Effector memory CD4-positive, alpha-beta T cell (primary cell): ENCODE measurements at regions not wholly inside any gene's neighbourhood (a gene's known extent, or its start where the extent isn't known, plus 50 kb on each side); places are given as distances from the start of the nearest gene placed in this dataset.

Experiments used
- DNase-seq, 3 donors: peaks; one replicate each; pipeline ENCODE4 v3.0.0-alpha.2; 2020
- H3K27ac ChIP-seq: 2 replicates; pipeline ENCODE4 v1.7.0; 2013; ENCODE audit warnings: mild to moderate bottlenecking, low read length, moderate library complexity; ENCODE audit not compliant: insufficient read depth, poor library complexity, severe bottlenecking
- H3K27me3 ChIP-seq: replicated peaks from 2 replicates; pipeline ENCODE4 v1.7.0; 2013; ENCODE audit warnings: mild to moderate bottlenecking, low read length; ENCODE audit not compliant: insufficient read depth, control insufficient read depth, poor library complexity, severe bottlenecking
- H3K36me3 ChIP-seq: 2 replicates; pipeline ENCODE4 v1.7.0; 2013; ENCODE audit warnings: mild to moderate bottlenecking, low read length, moderate library complexity; ENCODE audit not compliant: control insufficient read depth, insufficient read depth
- H3K4me1 ChIP-seq: 2 replicates; pipeline ENCODE4 v1.7.0; 2013; ENCODE audit warnings: low read length, mild to moderate bottlenecking; ENCODE audit not compliant: control insufficient read depth, insufficient read depth, poor library complexity, severe bottlenecking
- H3K4me3 ChIP-seq: 2 replicates; pipeline ENCODE4 v1.7.0; 2013; ENCODE audit warnings: low read length, low read depth, mild to moderate bottlenecking; ENCODE audit not compliant: insufficient read depth, poor library complexity, severe bottlenecking
- H3K9me3 ChIP-seq: 2 replicates; pipeline ENCODE4 v1.7.0; 2013; ENCODE audit warnings: mild to moderate bottlenecking, low read length, moderate library complexity; ENCODE audit not compliant: control insufficient read depth

DNA sequence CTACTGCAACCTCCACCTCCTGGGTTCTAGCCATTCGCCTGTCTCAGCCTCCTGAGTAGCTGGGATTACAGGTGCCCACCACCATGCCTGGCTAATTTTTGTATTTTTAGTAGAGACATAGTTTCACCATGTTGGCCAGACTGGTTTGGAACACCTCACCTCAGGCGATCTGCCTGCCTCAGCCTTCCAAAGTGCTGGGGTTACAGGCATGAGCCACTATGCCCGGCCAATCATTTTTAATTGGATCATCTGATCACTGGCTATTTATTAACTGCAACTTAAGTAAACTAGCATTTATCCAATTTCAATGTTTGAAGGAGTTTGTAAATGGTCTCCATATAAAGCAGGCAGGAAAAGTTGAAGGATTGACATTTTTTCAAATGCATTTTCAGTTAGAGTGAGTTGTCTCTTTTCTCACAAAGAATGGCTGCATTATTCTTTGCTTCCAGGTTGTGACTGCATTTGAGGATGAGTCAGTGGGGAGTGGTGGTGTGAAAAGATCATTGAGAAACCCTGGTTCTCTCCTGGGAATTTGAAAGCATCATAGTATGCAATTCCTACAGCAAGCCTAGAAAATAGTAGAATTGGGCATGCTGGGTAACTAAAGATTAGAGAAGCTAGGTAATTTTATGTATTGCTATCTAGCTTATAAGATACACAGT, 431.1 kb upstream of the ZEB2 start:
- DNase-seq, result no peak
- H3K9me3 ChIP-seq, result no peaks in the 10 kb centered on the region
- H3K36me3 ChIP-seq, result no peaks in the 10 kb centered on the region
- no peak overlapping the region for H3K27ac ChIP-seq
- no peak overlapping the region for H3K4me3 ChIP-seq
- H3K4me1 ChIP-seq, result no peaks in the 10 kb centered on the region
- no peaks in the 10 kb centered on the region for H3K27me3 ChIP-seq

DNA sequence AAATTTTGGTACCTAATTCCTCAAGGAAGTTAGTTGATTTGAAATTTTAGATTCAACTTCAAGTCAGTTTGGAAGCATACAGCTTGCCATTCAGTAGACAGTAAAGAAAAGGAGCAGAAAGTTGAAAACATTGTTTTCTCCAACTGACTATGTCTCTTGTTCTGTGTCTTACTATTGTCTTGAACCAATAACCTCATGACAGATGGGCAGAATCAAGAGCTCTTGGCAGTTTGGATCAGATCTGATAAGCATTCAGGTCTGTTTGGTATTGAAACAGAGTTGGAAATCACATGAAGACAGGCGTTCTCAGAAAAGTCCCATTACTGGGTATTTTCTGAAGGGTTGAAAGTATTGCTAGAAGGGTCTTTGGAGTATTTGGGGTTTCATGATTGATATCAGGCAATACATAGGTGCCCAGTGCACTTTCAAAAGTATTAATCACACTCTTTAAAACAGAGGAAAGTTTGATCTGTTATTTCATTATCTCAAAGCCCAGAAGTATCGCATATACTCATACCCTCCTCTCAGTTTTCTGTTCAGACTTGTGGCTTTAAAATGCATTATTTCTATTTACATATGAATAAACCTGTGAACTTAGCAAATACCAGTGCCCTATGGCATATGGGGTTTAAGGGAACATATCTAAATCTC, 428.4 kb upstream of the ZEB2 start:
- H3K36me3 ChIP-seq, result no peaks in the 10 kb centered on the region
- no peak overlapping the region for H3K27ac ChIP-seq
- no peaks in the 10 kb centered on the region for H3K27me3 ChIP-seq
- no peak overlapping the region for H3K4me3 ChIP-seq
- no peak for DNase-seq
- H3K4me1 ChIP-seq, result no peaks in the 10 kb centered on the region
- no peaks in the 10 kb centered on the region for H3K9me3 ChIP-seq

DNA sequence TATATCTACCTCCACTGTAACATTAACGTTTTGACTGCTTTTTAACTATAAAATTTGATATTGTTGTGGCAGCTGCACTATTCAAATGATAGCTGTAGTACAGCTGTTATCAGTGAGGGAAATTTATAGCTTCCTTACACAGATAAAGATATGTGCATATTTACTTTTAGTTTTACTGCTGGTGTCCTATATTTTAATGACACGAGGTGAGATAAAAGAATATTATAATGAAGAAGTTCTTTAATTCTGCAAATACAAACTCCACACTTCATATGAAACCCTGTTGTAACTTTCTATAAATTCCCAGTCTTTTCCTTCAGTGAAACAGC, 427.8 kb upstream of the ZEB2 start:
- Histone ChIP-seq H3K36me3 (no peaks in the 10 kb centered on the region), H3K27ac (no peak overlapping the region), H3K4me1 (no peaks in the 10 kb centered on the region), H3K27me3 (no peaks in the 10 kb centered on the region), H3K9me3 (no peaks in the 10 kb centered on the region), H3K4me3 (no peak overlapping the region)
- no peak for DNase-seq

DNA sequence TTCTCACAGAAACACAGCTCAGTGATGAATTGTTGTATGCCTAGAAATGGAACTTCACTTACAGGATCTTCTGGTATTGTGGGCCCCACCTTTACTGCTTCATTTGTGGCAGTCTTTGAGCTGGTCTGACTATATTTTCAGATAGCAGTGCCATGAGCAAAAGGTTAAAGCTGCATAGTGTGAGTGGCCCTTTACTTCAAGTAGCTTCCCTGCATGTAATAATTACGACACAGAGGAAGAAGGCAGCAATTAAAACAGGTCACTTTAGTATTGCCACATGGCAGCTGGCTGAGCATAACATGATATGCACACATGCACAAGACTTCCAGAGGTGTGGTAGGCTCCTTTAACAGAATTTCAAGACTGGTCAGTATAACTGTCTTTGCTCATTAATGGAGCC, 426.3 kb upstream of the ZEB2 start:
- Histone ChIP-seq H3K27ac (no peak overlapping the region), H3K9me3 (no peaks in the 10 kb centered on the region), H3K27me3 (no peaks in the 10 kb centered on the region), H3K36me3 (no peaks in the 10 kb centered on the region), H3K4me1 (no peaks in the 10 kb centered on the region), H3K4me3 (no peak overlapping the region)
- DNase-seq, result no peak

DNA sequence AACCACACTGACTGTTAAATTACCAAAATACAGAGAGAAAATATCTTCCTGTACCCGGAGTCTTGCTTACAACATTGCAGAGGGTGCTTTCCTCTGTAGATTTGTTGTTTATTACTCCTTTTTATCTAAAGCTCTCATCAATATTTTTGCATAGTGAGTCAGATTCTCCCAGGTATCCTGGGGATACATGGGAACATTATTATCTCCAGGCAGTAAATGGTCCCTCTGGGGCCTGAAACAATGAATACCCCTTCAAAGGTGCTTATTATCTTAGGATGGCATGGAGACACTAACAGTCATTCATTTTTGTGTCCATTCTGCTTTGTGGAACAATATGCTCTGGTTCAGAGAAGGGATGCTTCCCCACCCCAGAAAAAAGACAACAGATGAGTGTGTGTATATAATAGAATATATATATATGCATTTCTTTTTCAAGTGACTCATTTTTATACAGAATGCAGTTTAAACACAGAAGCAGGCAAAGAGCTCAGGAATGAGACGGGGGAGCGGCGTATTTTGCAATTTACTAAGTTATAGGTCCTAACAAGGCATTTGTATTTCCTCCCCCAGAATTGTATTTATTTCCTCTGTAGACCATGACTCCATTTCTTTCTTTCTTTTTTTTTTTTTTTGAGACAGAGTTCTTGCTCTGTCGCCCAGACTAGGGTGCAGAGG, 424.8 kb upstream of the ZEB2 start:
- Histone ChIP-seq H3K36me3 (no peaks in the 10 kb centered on the region), H3K27me3 (peaks cover 3% of the 10 kb centered on the region), H3K4me3 (no peak overlapping the region), H3K4me1 (no peaks in the 10 kb centered on the region), H3K27ac (no peak overlapping the region), H3K9me3 (no peaks in the 10 kb centered on the region)
- DNase-seq, result no peak

DNA sequence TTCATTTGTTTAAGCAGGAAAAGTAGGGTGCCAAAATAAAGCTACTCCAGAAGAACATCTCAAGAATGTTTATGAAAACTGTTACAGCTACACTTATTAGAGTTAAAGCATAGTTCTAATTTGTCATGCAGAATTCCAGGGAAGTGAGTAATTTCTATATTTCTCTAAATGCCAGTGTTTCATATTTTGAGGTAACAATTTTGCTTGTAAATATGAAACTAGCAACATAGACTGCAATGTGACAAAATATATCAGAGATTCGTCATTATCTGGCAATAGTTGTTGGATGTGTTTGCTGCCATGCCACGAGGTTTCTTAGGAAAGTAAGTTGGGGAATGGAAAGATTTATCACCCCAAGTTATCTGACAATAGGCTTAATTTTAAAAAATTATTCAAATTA, 424.1 kb upstream of the ZEB2 start:
- Histone ChIP-seq H3K9me3 (no peaks in the 10 kb centered on the region), H3K27me3 (peaks cover 3% of the 10 kb centered on the region), H3K4me3 (no peak overlapping the region), H3K4me1 (no peaks in the 10 kb centered on the region), H3K27ac (no peak overlapping the region), H3K36me3 (no peaks in the 10 kb centered on the region)
- no peak for DNase-seq

DNA sequence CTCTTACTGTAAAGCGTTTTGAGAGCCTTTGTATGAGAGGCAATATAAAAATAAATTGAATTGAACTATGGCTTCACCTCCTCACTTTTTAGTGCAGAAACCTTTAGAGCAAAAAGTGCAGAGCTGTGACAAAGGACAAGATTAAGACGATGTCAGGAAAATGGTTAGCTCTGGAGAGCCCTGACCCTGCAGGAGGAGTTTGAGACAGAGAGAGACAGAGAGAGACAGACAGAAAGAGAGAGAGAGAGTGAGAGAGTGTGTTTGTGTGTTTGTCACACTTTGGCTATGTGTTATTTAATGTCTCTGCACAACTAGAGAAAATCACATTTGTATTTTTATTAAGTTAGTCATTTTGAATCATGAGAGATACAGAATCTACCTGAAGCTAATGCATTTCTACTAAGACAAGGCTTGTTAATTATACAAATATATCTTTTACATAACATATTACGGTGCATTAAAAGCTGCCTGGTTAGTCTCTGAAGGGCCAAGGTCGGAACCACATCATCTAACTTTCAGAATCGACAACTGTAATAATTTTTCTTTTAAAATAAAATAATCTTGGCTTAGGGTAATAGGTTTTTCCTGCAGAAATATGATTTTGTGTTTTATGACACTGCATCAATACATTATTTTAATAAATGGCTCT, 423.5 kb upstream of the ZEB2 start:
- no peaks in the 10 kb centered on the region for H3K4me1 ChIP-seq
- no peak overlapping the region for H3K4me3 ChIP-seq
- no peaks in the 10 kb centered on the region for H3K36me3 ChIP-seq
- H3K9me3 ChIP-seq, result no peaks in the 10 kb centered on the region
- DNase-seq, result no peak
- H3K27ac ChIP-seq, result no peak overlapping the region
- peaks cover 3% of the 10 kb centered on the region for H3K27me3 ChIP-seq

DNA sequence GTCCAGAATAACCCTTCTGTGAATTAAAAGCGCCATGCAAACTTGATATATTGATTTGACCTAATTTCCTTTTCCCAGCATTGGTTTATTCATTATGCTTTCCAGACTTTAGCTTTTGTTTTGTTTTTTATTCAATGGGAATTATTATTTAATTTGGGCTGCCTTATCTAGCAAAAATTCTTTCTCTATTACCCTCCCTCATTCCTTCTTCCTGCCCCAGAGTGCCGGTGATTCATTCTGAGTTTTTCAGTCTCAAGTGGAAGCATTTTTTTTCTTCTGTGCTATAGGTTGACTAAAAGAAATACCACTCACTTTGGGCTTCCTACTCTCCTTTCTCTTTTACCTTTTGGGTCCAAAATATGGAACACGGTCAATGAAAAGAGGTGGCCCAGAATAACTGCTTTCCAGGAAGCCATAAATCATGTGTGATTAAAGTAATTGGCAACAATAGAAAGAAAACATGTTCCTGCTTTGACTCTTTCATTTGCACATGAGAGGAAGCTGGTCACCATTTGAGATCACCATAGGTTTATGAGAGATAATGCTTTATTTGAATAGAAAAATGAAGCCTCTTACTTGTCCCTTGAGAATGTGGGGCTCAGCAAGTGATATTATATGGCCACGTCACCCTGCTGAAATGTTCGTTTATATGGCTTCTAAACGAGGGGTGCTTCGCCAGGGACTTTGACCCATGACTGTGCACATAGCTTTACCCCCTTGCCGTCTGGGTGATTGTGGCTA, 422.8 kb upstream of the ZEB2 start:
- Histone ChIP-seq H3K27me3 (peaks cover 3% of the 10 kb centered on the region), H3K27ac (no peak overlapping the region), H3K36me3 (no peaks in the 10 kb centered on the region), H3K4me1 (no peaks in the 10 kb centered on the region), H3K9me3 (no peaks in the 10 kb centered on the region), H3K4me3 (no peak overlapping the region)
- no peak for DNase-seq

DNA sequence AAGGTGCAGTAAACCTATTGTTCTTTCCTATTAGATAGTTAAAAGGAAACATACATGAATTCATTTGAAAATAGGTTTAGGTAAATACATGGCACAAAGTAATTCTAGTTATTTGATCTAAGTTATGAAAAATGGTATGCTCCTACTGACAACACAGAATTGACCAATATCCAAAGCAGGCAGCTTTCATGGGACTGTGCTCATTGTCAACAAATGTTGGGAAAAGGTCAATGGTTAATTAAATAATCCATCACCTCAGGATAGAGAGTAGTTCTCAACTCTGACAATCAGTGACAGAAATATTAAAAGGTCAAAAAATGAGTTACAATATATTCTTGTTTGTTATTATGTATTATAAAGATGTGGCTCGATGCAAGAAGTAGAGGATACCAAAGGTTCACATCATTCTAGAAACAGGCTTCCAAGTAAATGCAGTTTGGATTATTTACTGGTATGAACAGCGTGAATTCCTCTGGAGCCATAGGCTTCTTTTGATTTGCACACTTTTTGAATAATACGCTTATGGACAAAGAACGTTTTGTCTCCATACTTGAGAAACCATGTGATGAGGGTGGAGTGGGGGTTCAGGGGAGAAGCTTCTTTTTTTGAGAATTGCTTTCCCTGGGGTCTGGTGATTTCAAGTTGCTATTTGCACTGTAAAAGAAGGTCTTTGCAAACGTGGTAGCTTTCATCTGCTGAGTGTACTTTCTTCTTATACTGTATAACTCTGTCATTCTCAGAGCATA, 422.0 kb upstream of the ZEB2 start:
- no peak overlapping the region for H3K4me3 ChIP-seq
- DNase-seq, result no peak
- H3K4me1 ChIP-seq, result no peaks in the 10 kb centered on the region
- H3K27me3 ChIP-seq, result peaks cover 3% of the 10 kb centered on the region
- H3K36me3 ChIP-seq, result no peaks in the 10 kb centered on the region
- no peaks in the 10 kb centered on the region for H3K9me3 ChIP-seq
- H3K27ac ChIP-seq, result no peak overlapping the region
